HEK293T (cell line): ENCODE measurements at regions not wholly inside any gene's neighbourhood (a gene's known extent, or its start where the extent isn't known, plus 50 kb on each side); places are given as distances from the start of the nearest gene placed in this dataset.

ENCODE experiments used
- ARNT ChIP-seq: fragments of 450-650 bp; IDR thresholded peaks from 2 replicates; pipeline ENCODE4 v1.6.1; 2017; ENCODE audit warnings: mild to moderate bottlenecking
- BHLHE40 ChIP-seq: fragments of 450-650 bp; IDR thresholded peaks from 2 replicates; pipeline ENCODE4 v1.6.1; 2016; ENCODE audit warnings: mild to moderate bottlenecking, moderate library complexity, borderline replicate concordance
- CTBP1 ChIP-seq: fragments of 450-650 bp; IDR thresholded peaks from 2 replicates; pipeline ENCODE4 v1.6.1; 2016; ENCODE audit warnings: borderline replicate concordance
- ELF4 ChIP-seq: fragments of 450-650 bp; IDR thresholded peaks from 2 replicates; pipeline ENCODE4 v1.6.1; 2017; ENCODE audit warnings: antibody characterized with exemption
- FOXK2 ChIP-seq: fragments of 450-650 bp; IDR thresholded peaks from 2 replicates; pipeline ENCODE4 v1.6.1; 2016; ENCODE audit warnings: mild to moderate bottlenecking
- FOXM1 ChIP-seq: fragments of 450-650 bp; IDR thresholded peaks from 2 replicates; pipeline ENCODE4 v1.6.1; 2017; ENCODE audit warnings: mild to moderate bottlenecking, borderline replicate concordance
- L3MBTL2 ChIP-seq: fragments of 450-650 bp; conservative IDR thresholded peaks from 2 replicates; pipeline ENCODE4 v1.6.1; 2016; ENCODE audit warnings: mild to moderate bottlenecking
- SP1 ChIP-seq: fragments of 450-650 bp; IDR thresholded peaks from 2 replicates; pipeline ENCODE4 v1.6.1; 2017
- ZNF384 ChIP-seq: fragments of 450-650 bp; IDR thresholded peaks from 2 replicates; pipeline ENCODE4 v1.6.1; 2016

GRCh38 chr1:118388301-118388959, 203.4 kb upstream of the SPAG17 start:
- TF ChIP-seq SP1 (no peak), FOXM1 (no peak), ARNT (no peak), FOXK2 (no peak), CTBP1 (no peak), BHLHE40 (no peak), ZNF384 (no peak), L3MBTL2 (no peak), ELF4 (no peak)
